B cell (primary cell): ENCODE measurements at regions not wholly inside any gene's neighbourhood (a gene's known extent, or its start where the extent isn't known, plus 50 kb on each side); places are given as distances from the start of the nearest gene placed in this dataset.

Experiments used
- ATAC-seq: fragments of 200-7000 bp; cut with Tn5 transposase; one replicate; pipeline ENCODE4 v1.10.0; 2021; ENCODE audit warnings: low read depth, mild to moderate bottlenecking, moderate number of reproducible peaks, moderate library complexity
- CTCF ChIA-PET: fragments of 350-600 bp; sonication (Branson Sonifier 250); formaldehyde crosslinking; loops from one replicate; lab custom pipeline; 2021; ENCODE audit warnings: antibody characterized with exemption, inconsistent platforms; lab: Charles Lee
- POLR2A ChIA-PET: fragments of 350-600 bp; sonication (Branson Sonifier 250); formaldehyde crosslinking; loops from one replicate; lab custom pipeline; 2021; ENCODE audit warnings: antibody characterized with exemption; lab: Charles Lee
- DNase-seq: peaks from one replicate; pipeline ENCODE4 v3.0.0; 2013
- H2AFZ ChIP-seq: 2 replicates; pipeline ENCODE4 v1.6.1; 2012; ENCODE audit warnings: mild to moderate bottlenecking, low read depth, low read length; ENCODE audit not compliant: insufficient read depth, poor library complexity, severe bottlenecking
- H3K27ac ChIP-seq, 2 donors: 1 replicate in 1 of 2; 2 replicates in 1 of 2; pipeline ENCODE4 v1.5.1; 2012 to 2013; ENCODE audit warnings: low read length in 2 of 2, mild to moderate bottlenecking in 2 of 2, moderate library complexity in 1 of 2
- H3K27me3 ChIP-seq, 4 experiments: fragments of 200-600 bp in 1 of 4; sonication (generic) in 1 of 4; replicated peaks in 1 of 4; 1 replicate in 2 of 4; 2 replicates in 2 of 4; pipeline versions ENCODE4 v1.6.1 to v1.7.0; 2013 to 2016; ENCODE audit warnings: low read length in 3 of 4, mild to moderate bottlenecking in 2 of 4, mixed read lengths in 1 of 4, moderate library complexity in 1 of 4; ENCODE audit not compliant: insufficient read depth in 4 of 4, control insufficient read depth in 3 of 4; ENCODE audit errors: control extremely low read depth in 1 of 4
- H3K36me3 ChIP-seq, 2 experiments: replicated peaks in 1 of 2; 1 replicate in 1 of 2; 2 replicates in 1 of 2; pipeline versions ENCODE4 v1.6.1 to v1.7.1; 2013; ENCODE audit warnings: low read length in 1 of 2; ENCODE audit not compliant: insufficient read depth in 2 of 2, control insufficient read depth in 1 of 2; ENCODE audit errors: control extremely low read depth in 1 of 2, extremely low read depth in 1 of 2
- H3K4me1 ChIP-seq, 2 donors: fragments of 200-600 bp in 1 of 2; sonication (generic) in 1 of 2; 1 replicate in 1 of 2; 2 replicates in 1 of 2; pipeline versions ENCODE4 v1.5.1 to v1.6.1; 2013 to 2017; ENCODE audit warnings: low read length in 2 of 2; ENCODE audit not compliant: control insufficient read depth in 2 of 2, insufficient read depth in 2 of 2
- H3K4me2 ChIP-seq: replicated peaks from 2 replicates; pipeline ENCODE3; 2012; ENCODE audit warnings: mild to moderate bottlenecking, low read depth, low read length; ENCODE audit not compliant: poor library complexity, severe bottlenecking
- H3K4me3 ChIP-seq, 5 experiments: fragments of 200-600 bp in 1 of 5; sonication (generic) in 1 of 5; 1 replicate in 3 of 5; 2 replicates in 2 of 5; pipeline versions ENCODE4 v1.5.1 to v1.7.0; 2011 to 2016; ENCODE audit warnings: low read length in 4 of 5, mild to moderate bottlenecking in 4 of 5, low read depth in 2 of 5, control low read depth in 1 of 5, moderate library complexity in 1 of 5; ENCODE audit not compliant: insufficient read depth in 1 of 5; ENCODE audit errors: control extremely low read depth in 1 of 5, extremely low read depth in 1 of 5
- H3K79me2 ChIP-seq: fragments of 200-600 bp; sonication (generic); one replicate; pipeline ENCODE4 v1.6.0; 2016; ENCODE audit warnings: low read length; ENCODE audit not compliant: control insufficient read depth, insufficient read depth
- H3K9ac ChIP-seq: fragments of 200-600 bp; sonication (generic); 2 replicates; pipeline ENCODE4 v1.6.1; 2017; ENCODE audit warnings: mild to moderate bottlenecking, low read length, moderate library complexity
- H3K9me3 ChIP-seq, 3 donors: one replicate each; pipeline versions ENCODE4 v1.6.1 to v1.7.1; 2013; ENCODE audit warnings: low read length in 2 of 3; ENCODE audit not compliant: control insufficient read depth in 2 of 3, insufficient read depth in 1 of 3; ENCODE audit errors: control extremely low read depth in 1 of 3
- H4K20me1 ChIP-seq: 2 replicates; pipeline ENCODE4 v1.6.0; 2012; ENCODE audit warnings: mild to moderate bottlenecking, low read length; ENCODE audit not compliant: insufficient read depth, control insufficient read depth, poor library complexity, severe bottlenecking
- H3K27ac Mint-ChIP-seq: one replicate; pipeline ENCODE4 v1.8.0; 2021; ENCODE audit warnings: mixed read lengths
- H3K27me3 Mint-ChIP-seq: one replicate; pipeline ENCODE4 v1.8.0; 2021; ENCODE audit warnings: mixed read lengths
- H3K4me1 Mint-ChIP-seq: one replicate; pipeline ENCODE4 v1.8.0; 2021; ENCODE audit warnings: mixed read lengths
- H3K4me3 Mint-ChIP-seq: one replicate; pipeline ENCODE4 v1.8.0; 2021; ENCODE audit warnings: mixed read lengths
- H3K9me3 Mint-ChIP-seq: one replicate; pipeline ENCODE4 v1.8.0; 2022; ENCODE audit warnings: mixed read lengths; ENCODE audit not compliant: insufficient read depth
- EZH2 ChIP-seq: IDR thresholded peaks from 2 replicates; pipeline ENCODE4 v1.6.1; 2012; ENCODE audit warnings: borderline replicate concordance, low read depth, mild to moderate bottlenecking, moderate library complexity, low read length; ENCODE audit not compliant: insufficient read depth, poor library complexity, severe bottlenecking
- WGBS: methylation state at CpG from one replicate; pipeline ENCODE4 v1.1.5; 2013; ENCODE audit warnings: missing lambda C conversion rate; ENCODE audit not compliant: insufficient coverage; 5-methylcytosine and 5-hydroxymethylcytosine counted together
- intact Hi-C: fragments of 100-400 bp; cut with micrococcal nuclease; formaldehyde crosslinking; loops from one replicate; pipeline ENCODE4 v1.10.0; 2022
- TF ChIP-seq, protein P1 (sequence below): fragments of 200-600 bp; IDR thresholded peaks from one replicate; pipeline ENCODE4 v1.8.0; 2022; ENCODE audit warnings: antibody characterized with exemption, mild to moderate bottlenecking

DNA sequence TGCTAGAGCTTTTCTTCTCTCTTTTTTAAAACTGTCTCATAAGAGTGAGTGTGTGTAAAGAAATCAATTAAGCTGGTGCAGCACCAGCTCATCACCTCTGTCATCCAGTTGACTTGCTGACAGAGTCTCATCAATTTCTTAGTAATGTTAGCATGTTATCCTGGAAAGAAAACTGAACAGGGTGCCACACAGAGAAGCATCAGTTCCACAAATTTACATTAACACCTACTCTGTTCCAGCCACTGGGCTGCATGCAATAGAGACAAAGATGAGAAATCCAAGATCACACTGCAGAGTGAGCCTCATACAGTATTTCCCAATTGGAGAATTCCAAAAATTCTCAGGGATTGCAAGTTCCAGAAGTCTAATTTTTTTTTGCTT lies 207.0 kb upstream of the CITED2 start:
- TF ChIP-seq, protein P1, sequence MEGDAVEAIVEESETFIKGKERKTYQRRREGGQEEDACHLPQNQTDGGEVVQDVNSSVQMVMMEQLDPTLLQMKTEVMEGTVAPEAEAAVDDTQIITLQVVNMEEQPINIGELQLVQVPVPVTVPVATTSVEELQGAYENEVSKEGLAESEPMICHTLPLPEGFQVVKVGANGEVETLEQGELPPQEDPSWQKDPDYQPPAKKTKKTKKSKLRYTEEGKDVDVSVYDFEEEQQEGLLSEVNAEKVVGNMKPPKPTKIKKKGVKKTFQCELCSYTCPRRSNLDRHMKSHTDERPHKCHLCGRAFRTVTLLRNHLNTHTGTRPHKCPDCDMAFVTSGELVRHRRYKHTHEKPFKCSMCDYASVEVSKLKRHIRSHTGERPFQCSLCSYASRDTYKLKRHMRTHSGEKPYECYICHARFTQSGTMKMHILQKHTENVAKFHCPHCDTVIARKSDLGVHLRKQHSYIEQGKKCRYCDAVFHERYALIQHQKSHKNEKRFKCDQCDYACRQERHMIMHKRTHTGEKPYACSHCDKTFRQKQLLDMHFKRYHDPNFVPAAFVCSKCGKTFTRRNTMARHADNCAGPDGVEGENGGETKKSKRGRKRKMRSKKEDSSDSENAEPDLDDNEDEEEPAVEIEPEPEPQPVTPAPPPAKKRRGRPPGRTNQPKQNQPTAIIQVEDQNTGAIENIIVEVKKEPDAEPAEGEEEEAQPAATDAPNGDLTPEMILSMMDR = no peak
- no peak for TF ChIP-seq EZH2
- no peaks in the 10 kb centered on the region for H3K9me3 Mint-ChIP-seq
- POLR2A ChIA-PET = no interaction called here

DNA sequence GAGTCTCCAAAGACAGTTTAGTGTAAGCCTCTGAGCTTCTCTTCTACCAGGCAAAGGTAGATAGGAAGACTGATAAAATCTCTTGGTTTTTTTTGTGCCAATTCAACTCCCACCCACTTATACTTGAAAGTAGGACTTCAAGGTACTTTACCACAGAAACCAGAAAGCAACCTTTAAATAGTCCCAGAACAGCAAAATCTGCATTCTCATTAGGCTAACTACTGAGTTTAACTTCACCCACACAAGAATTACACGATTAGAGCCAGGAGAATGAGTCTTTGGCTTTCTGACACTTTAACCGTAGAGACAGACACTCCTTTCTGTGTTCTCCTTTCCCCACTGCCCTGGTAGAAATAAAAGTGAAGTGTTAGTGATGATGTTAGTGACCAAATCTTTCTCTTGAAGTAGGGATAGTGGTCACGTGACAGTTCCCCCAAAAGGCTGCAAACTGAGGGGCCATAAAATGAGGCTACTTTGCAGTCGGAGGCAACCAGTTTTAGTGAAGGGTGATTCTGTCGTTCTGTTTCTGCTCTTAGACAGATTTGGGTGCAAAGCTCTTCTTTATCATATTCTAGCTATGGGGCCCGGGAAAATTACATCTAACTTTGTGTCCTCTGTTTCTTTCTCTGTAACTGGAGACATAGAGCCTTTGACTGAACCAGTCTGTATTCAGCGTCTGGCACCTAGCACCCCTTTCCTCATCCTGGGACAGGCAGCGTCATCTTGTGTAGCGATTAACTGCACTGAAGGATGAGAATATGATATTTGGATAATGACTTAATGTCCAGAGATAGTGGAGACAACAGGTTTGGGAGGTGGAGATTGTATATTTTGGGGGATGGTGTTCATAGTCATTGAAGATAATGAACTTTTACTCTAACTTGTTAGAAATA lies 206.4 kb upstream of the CITED2 start:
- 92% methylated on average over 3 of the region's 9 CpGs for WGBS
- Mint-ChIP-seq H3K27ac (no peak overlapping the region), H3K27me3 (no peaks in the 10 kb centered on the region), H3K9me3 (no peaks in the 10 kb centered on the region), H3K4me1 (no peaks in the 10 kb centered on the region), H3K4me3 (no peak overlapping the region)
- no peak overlapping the region for H3K9ac ChIP-seq
- no peaks in the 10 kb centered on the region for H4K20me1 ChIP-seq
- H3K27me3 ChIP-seq = no peaks in the 10 kb centered on the region
- intact Hi-C loops = no loop called here
- no peaks in the 10 kb centered on the region for H3K4me1 ChIP-seq
- TF ChIP-seq, protein P1 = no peak
- no peak for TF ChIP-seq EZH2
- ChIA-PET POLR2A (no interaction called here), CTCF (no interaction called here)
- ATAC-seq = no peak
- H3K4me3 ChIP-seq = no peak overlapping the region
- no peak for DNase-seq
- no peaks in the 10 kb centered on the region for H3K36me3 ChIP-seq
- H3K79me2 ChIP-seq = no peaks in the 10 kb centered on the region
- no peak overlapping the region for H3K27ac ChIP-seq
- no peaks in the 10 kb centered on the region for H3K9me3 ChIP-seq
- H3K4me2 ChIP-seq = no peak overlapping the region
- H2AFZ ChIP-seq = no peak overlapping the region

More for the DNA sequence above, 207.0 kb upstream of the CITED2 start:
- H3K4me1 ChIP-seq = no peaks in the 10 kb centered on the region
- ATAC-seq (no peak), DNase-seq (no peak)
- H3K4me2 ChIP-seq = no peak overlapping the region
- H3K9me3 ChIP-seq = no peaks in the 10 kb centered on the region
- no peaks in the 10 kb centered on the region for H3K79me2 ChIP-seq
- no peaks in the 10 kb centered on the region for H3K27me3 ChIP-seq
- Mint-ChIP-seq H3K4me3 (no peak overlapping the region), H3K4me1 (no peaks in the 10 kb centered on the region), H3K27me3 (no peaks in the 10 kb centered on the region), H3K27ac (no peak overlapping the region)
- no peak overlapping the region for H3K27ac ChIP-seq
- H3K36me3 ChIP-seq = no peaks in the 10 kb centered on the region
- intact Hi-C loops = no loop called here
- no peak overlapping the region for H3K9ac ChIP-seq
- no peak overlapping the region for H2AFZ ChIP-seq
- no peak overlapping the region for H3K4me3 ChIP-seq
- H4K20me1 ChIP-seq = no peaks in the 10 kb centered on the region
- CTCF ChIA-PET = no interaction called here
